OCI-LY7 (cell line): ENCODE measurements at regions not wholly inside any gene's neighbourhood (a gene's known extent, or its start where the extent isn't known, plus 50 kb on each side); places are given as distances from the start of the nearest gene placed in this dataset.

Source experiments
- BruUV-seq: library from RNA; stranded (reverse); fragments of 400-500 nt; replicated peaks from 2 replicates; lab custom pipeline; 2021; lab: Mats Ljungman, UMichigan
- CTCF ChIA-PET: fragments of 300-600 bp; sonication (Branson Sonifier 250); formaldehyde crosslinking; loops from one replicate; lab custom pipeline; 2022; ENCODE audit warnings: antibody characterized with exemption; ENCODE audit not compliant: unreplicated experiment; lab: Charles Lee
- POLR2A ChIA-PET: fragments of 300-600 bp; sonication (Branson Sonifier 250); formaldehyde crosslinking; loops from one replicate; lab custom pipeline; 2022; ENCODE audit warnings: antibody characterized with exemption; lab: Charles Lee
- DNase-seq: peaks from one replicate; pipeline ENCODE4 v3.0.0-alpha.2; 2015; ENCODE audit warnings: low spot score
- H2AFZ ChIP-seq: fragments of 200-600 bp; sonication (generic), shearing (Covaris generic); 2 replicates; pipeline ENCODE4 v1.6.1; 2014; ENCODE audit warnings: mild to moderate bottlenecking, antibody characterized with exemption, low read length, moderate library complexity
- H3K27ac ChIP-seq: fragments of 200-600 bp; sonication (generic); 2 replicates; pipeline ENCODE4 v1.5.1; 2014; ENCODE audit warnings: mixed run types, low read depth, mild to moderate bottlenecking, moderate library complexity, low read length, inconsistent platforms; ENCODE audit not compliant: poor library complexity, severe bottlenecking
- H3K36me3 ChIP-seq: fragments of 200-600 bp; sonication (generic); 2 replicates; pipeline ENCODE4 v1.6.1; 2014; ENCODE audit warnings: mild to moderate bottlenecking, antibody characterized with exemption, low read length, moderate library complexity, mixed read lengths; ENCODE audit not compliant: insufficient read depth
- H3K4me1 ChIP-seq: fragments of 200-600 bp; sonication (generic); 2 replicates; pipeline ENCODE4 v1.5.1; 2014; ENCODE audit warnings: mild to moderate bottlenecking, low read length; ENCODE audit not compliant: insufficient read depth, poor library complexity, severe bottlenecking
- H3K4me2 ChIP-seq: fragments of 200-600 bp; sonication (generic); 2 replicates; pipeline ENCODE4 v1.6.1; 2014; ENCODE audit warnings: mild to moderate bottlenecking, low read length
- H3K4me3 ChIP-seq: fragments of 200-600 bp; sonication (generic); 2 replicates; pipeline ENCODE4 v1.5.1; 2014; ENCODE audit warnings: mild to moderate bottlenecking, low read depth, low read length; ENCODE audit not compliant: poor library complexity, severe bottlenecking
- H3K79me2 ChIP-seq: fragments of 200-600 bp; sonication (generic); 2 replicates; pipeline ENCODE4 v1.6.1; 2016; ENCODE audit warnings: low read depth, mild to moderate bottlenecking, low read length, moderate library complexity, mixed read lengths; ENCODE audit not compliant: insufficient read depth
- H3K9me2 ChIP-seq: fragments of 200-600 bp; sonication (generic); 2 replicates; pipeline ENCODE4 v1.6.1; 2016; ENCODE audit warnings: mild to moderate bottlenecking, low read length, mixed read lengths; ENCODE audit not compliant: insufficient read depth
- H3K9me3 ChIP-seq: fragments of 200-600 bp; sonication (generic); 2 replicates; pipeline ENCODE4 v1.6.1; 2014; ENCODE audit warnings: mild to moderate bottlenecking, mixed run types, low read length, mixed read lengths
- H4K20me1 ChIP-seq: fragments of 200-600 bp; sonication (generic); 2 replicates; pipeline ENCODE4 v1.6.1; 2014; ENCODE audit warnings: mild to moderate bottlenecking, antibody characterized with exemption, low read length, moderate library complexity, mixed read lengths; ENCODE audit not compliant: insufficient read depth
- EZH2phosphoT487 ChIP-seq: fragments of 200-600 bp; sonication (generic); IDR thresholded peaks from 2 replicates; pipeline ENCODE4 v1.6.1; 2018; ENCODE audit warnings: low read depth, borderline replicate concordance, mild to moderate bottlenecking, mixed run types, antibody characterized with exemption, low read length, moderate library complexity, mixed read lengths
- intact Hi-C: fragments of 100-400 bp; cut with micrococcal nuclease; formaldehyde crosslinking; loops from one replicate; pipeline ENCODE4 v1.10.0; 2022; ENCODE audit not compliant: unreplicated experiment
- TF ChIP-seq, protein P1 (sequence below): fragments of 200-600 bp; sonication (generic); conservative IDR thresholded peaks from 2 replicates; pipeline ENCODE4 v1.5.1; 2014; ENCODE audit warnings: mild to moderate bottlenecking, antibody characterized with exemption, low read length, moderate library complexity, mixed read lengths

- no peaks in the 10 kb centered on the region for H3K9me2 ChIP-seq
- no peaks in the 10 kb centered on the region for H3K36me3 ChIP-seq
- H3K27ac ChIP-seq: no peak overlapping the region
- no peak overlapping the region for H3K4me2 ChIP-seq
- no peak for DNase-seq
- TF ChIP-seq EZH2phosphoT487: no peak
- TF ChIP-seq, protein P1, sequence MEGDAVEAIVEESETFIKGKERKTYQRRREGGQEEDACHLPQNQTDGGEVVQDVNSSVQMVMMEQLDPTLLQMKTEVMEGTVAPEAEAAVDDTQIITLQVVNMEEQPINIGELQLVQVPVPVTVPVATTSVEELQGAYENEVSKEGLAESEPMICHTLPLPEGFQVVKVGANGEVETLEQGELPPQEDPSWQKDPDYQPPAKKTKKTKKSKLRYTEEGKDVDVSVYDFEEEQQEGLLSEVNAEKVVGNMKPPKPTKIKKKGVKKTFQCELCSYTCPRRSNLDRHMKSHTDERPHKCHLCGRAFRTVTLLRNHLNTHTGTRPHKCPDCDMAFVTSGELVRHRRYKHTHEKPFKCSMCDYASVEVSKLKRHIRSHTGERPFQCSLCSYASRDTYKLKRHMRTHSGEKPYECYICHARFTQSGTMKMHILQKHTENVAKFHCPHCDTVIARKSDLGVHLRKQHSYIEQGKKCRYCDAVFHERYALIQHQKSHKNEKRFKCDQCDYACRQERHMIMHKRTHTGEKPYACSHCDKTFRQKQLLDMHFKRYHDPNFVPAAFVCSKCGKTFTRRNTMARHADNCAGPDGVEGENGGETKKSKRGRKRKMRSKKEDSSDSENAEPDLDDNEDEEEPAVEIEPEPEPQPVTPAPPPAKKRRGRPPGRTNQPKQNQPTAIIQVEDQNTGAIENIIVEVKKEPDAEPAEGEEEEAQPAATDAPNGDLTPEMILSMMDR: no peak
- CTCF ChIA-PET: no interaction called here
- H2AFZ ChIP-seq: no peak overlapping the region
- no TSS peak for BruUV-seq
- H3K4me1 ChIP-seq: no peaks in the 10 kb centered on the region
- no peak overlapping the region for H3K4me3 ChIP-seq
- no peaks in the 10 kb centered on the region for H4K20me1 ChIP-seq
- POLR2A ChIA-PET: no interaction called here
- intact Hi-C loops: no loop called here
- no peaks in the 10 kb centered on the region for H3K9me3 ChIP-seq
- no peaks in the 10 kb centered on the region for H3K79me2 ChIP-seq
These were observed 1358.5 kb upstream of the NXPH2 start for GRCh38 chr2:140138736-140139135.

DNA sequence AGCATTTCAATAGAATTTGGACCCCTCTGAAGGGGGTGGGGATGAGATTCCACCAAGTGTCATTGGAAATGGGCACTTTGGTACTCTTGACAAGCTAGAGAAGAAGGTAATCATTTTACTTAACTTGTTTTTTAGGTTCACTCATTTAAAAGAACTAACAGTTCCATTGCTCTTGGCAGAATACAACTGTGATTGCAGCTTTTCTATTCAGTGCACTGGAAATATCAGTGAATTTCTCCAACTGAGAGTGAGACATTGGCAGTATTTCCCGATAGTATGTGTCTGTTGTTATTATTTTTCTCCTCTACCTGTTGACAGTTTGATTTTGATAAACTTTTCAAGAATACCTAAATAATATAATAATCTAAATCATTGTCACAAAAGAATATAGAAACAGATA is 1356.7 kb upstream of the NXPH2 start:
- Histone ChIP-seq H3K4me2 (no peak overlapping the region), H3K36me3 (no peaks in the 10 kb centered on the region), H3K4me1 (no peaks in the 10 kb centered on the region), H3K27ac (no peak overlapping the region), H2AFZ (no peak overlapping the region), H3K79me2 (no peaks in the 10 kb centered on the region), H3K4me3 (no peak overlapping the region), H3K9me2 (no peaks in the 10 kb centered on the region), H4K20me1 (no peaks in the 10 kb centered on the region), H3K9me3 (no peaks in the 10 kb centered on the region)
- intact Hi-C loops: no loop called here
- ChIA-PET POLR2A (interaction anchor here (0.6 kb wide), 1 partner anchor 1442 kb away, joined by 6 read pairs; no protein-coding TSS in a partner anchor), CTCF (no interaction called here)
- DNase-seq: no peak
- TF ChIP-seq, protein P1: no peak
- no peak for TF ChIP-seq EZH2phosphoT487
- BruUV-seq: no TSS peak

DNA sequence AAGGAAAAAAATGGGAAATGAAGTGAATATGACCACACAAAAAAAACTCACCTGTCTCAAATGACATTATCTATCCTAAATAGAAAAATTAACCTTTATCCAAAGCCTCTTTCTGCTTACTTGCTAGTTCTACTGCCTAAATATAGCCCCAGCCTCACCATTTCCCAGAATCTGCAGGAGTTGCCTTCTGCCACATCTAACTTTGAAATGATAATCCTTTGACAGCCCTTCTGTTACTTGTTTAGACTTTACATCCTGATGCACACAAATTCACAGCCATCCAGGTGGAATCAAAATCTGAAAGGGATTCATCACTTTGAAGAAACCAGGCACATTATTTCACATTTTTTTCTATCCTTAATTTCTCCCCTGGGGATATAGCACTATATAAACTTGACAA is 1356.2 kb upstream of the NXPH2 start:
- no peaks in the 10 kb centered on the region for H3K36me3 ChIP-seq
- no peaks in the 10 kb centered on the region for H4K20me1 ChIP-seq
- no peak overlapping the region for H3K4me2 ChIP-seq
- BruUV-seq: no TSS peak
- no peaks in the 10 kb centered on the region for H3K4me1 ChIP-seq
- intact Hi-C loops: no loop called here
- ChIA-PET POLR2A (no interaction called here), CTCF (no interaction called here)
- no peaks in the 10 kb centered on the region for H3K9me2 ChIP-seq
- no peaks in the 10 kb centered on the region for H3K9me3 ChIP-seq
- H3K4me3 ChIP-seq: no peak overlapping the region
- H2AFZ ChIP-seq: no peak overlapping the region
- H3K79me2 ChIP-seq: no peaks in the 10 kb centered on the region
- no peak for TF ChIP-seq EZH2phosphoT487
- TF ChIP-seq, protein P1: no peak
- H3K27ac ChIP-seq: no peak overlapping the region
- DNase-seq: no peak
